ENCODE measurements at regions not wholly inside any gene's neighbourhood (a gene's known extent, or its start where the extent isn't known, plus 50 kb on each side); places are given as distances from the start of the nearest gene placed in this dataset.

DNA sequence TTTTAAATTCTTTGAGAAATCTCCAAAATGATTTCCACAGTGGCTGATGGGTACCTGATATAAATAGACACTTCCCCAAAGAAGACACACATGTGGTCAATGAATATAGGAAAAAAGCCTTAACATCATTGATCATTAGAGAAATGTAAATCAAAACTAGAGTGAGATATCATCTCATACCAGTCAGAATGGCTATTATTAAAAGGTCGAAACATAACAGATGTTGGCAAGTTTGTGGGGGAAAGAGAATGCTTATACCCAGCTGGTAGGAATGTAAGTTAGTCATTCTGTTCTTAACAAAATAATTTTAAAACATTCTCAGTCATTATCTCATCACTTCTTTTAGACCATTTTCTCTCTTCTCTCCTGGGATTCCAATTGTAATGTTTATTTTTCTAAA lies 1666.0 kb upstream of the ACO1 start:
- no peak for DNase-seq
- no peak overlapping the region for H3K27ac Mint-ChIP-seq
- H3K27me3 Mint-ChIP-seq (ENCODE audit: low read depth in 3 of 3) = peaks cover 0 to 1% (median 0%) of the 10 kb centered on the region in 3 donors
- no peak overlapping the region for H3K4me3 Mint-ChIP-seq
- peaks cover 0 to 29% (median 10%) of the 10 kb centered on the region in 6 donors for H3K9me3 Mint-ChIP-seq
- H3K36me3 Mint-ChIP-seq = no peaks in the 10 kb centered on the region
- no peaks in the 10 kb centered on the region for H3K4me1 Mint-ChIP-seq

DNA sequence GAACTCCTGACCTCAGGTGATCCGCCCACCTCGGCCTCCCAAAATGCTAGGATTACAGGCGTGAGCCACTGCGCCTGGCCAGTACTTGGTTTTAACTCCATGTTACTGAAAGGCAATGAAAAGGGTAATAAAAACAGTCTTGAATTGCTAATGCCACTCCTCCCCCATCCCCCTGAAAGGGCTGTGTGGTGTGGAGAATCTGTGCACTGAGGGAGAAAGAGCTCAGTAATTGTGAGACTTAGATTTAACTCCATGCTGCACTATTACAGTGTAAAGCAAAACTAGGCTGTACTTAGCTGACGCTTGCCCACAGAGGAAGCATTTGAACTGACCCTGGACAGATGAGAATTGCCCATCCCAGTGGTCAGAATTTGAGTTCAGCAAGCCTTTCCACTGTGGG lies 1662.4 kb upstream of the ACO1 start:
- Mint-ChIP-seq H3K4me3 (no peak overlapping the region), H3K9me3 (peaks cover 5 to 28% (median 10%) of the 10 kb centered on the region in 6 donors), H3K27me3 (ENCODE audit: low read depth in 3 of 3) (peaks cover 0 to 1% (median 0%) of the 10 kb centered on the region in 3 donors), H3K4me1 (no peaks in the 10 kb centered on the region), H3K36me3 (no peaks in the 10 kb centered on the region), H3K27ac (no peak overlapping the region)
- DNase-seq = no peak

DNA sequence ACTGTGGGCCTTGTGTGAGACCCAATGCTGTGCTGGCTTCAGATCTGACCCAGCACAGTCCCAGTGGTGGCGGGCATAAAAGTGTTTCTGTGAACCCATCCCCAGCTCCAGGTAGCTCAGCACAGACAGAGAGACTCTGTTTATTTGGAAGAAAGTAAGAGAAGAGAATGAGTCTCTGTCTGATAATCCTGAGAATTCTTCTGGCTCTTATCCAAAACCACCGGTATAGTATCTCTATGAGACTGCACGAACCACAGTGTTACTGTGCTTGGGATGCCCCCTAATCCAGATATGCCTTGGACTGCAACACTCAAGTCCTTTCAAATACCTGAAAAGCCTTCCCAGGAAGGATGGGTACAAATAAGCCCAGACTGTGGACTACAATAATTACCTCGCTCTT lies 1660.8 kb upstream of the ACO1 start:
- DNase-seq = no peak
- Mint-ChIP-seq H3K4me1 (no peaks in the 10 kb centered on the region), H3K36me3 (no peaks in the 10 kb centered on the region)

DNA sequence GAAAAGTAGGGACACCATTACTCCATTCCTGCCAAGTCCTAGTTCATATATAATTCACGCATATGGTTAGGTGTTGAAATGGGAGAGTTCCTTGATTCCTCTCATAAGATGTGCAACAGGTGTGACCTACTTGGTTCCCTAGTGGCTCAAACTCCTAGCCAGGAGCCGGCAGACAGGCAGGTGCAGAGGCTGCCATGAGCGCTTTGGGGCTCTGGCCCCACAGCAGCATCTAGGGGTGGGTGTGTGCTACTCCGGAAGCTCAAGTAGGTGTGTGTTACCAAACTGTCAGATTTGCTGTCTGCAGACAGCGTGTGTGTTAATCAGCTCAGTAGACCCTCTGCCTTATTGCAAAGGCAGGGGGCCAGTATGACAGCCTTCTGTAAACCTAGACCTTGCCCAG lies 1652.4 kb upstream of the ACO1 start:
- H3K27ac Mint-ChIP-seq = no peak overlapping the region
- H3K27me3 Mint-ChIP-seq (ENCODE audit: low read depth in 3 of 3) = no peaks in the 10 kb centered on the region
- no peak for DNase-seq
- no peak overlapping the region for H3K4me3 Mint-ChIP-seq
- no peaks in the 10 kb centered on the region for H3K4me1 Mint-ChIP-seq
- peaks cover 1 to 28% (median 9%) of the 10 kb centered on the region in 6 donors for H3K9me3 Mint-ChIP-seq
- H3K36me3 Mint-ChIP-seq = no peaks in the 10 kb centered on the region

More for the DNA sequence above, 1660.8 kb upstream of the ACO1 start:
- no peak overlapping the region for H3K27ac Mint-ChIP-seq
- H3K4me3 Mint-ChIP-seq = no peak overlapping the region
- H3K9me3 Mint-ChIP-seq = peaks cover 5 to 26% (median 9%) of the 10 kb centered on the region in 6 donors
- H3K27me3 Mint-ChIP-seq (ENCODE audit: low read depth in 3 of 3) = no peaks in the 10 kb centered on the region

DNA sequence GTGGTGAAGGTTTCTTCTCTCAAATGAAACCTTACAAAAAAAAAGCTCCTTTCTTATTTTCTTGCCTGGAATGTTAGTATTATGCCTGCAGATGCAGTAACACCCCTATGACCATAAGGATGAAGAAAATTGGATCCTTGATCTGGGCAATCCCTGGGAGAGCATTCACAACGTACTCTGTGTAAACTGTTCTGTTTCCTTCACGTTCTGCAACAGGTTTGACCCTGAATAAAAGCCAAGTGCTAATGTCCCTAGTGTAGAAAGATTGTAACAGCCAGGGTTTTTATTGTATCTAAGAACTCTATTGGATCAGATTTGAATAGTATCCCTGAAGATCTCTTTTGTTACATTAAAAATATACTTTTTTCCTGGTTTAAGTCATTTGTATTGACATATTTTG lies 1639.6 kb upstream of the ACO1 start:
- Mint-ChIP-seq H3K27ac (no peak overlapping the region), H3K4me1 (no peaks in the 10 kb centered on the region), H3K4me3 (no peak overlapping the region), H3K9me3 (peaks cover 2 to 30% (median 13%) of the 10 kb centered on the region in 6 donors), H3K27me3 (ENCODE audit: low read depth in 3 of 3) (peaks cover 0 to 2% (median 0%) of the 10 kb centered on the region in 3 donors), H3K36me3 (no peaks in the 10 kb centered on the region)
- no peak for DNase-seq

DNA sequence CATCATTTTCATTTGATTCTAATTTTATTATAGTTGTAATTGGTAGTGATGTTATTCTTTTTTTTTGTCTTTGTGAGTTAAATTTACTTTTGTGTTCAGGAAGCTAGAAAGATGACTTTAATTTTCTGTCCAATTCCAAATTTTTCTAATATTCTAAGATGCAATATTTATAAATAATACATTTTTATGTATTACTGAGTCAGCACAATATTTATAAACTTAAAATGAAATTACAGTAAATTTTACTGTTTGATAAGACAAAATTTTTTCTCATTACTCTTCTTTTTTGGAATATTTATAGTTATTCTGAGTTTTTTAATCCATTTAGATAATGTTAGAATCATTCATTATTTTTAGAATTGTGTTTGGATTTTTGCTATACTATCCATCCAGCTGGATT lies 1637.9 kb upstream of the ACO1 start:
- peaks cover 0 to 30% (median 10%) of the 10 kb centered on the region in 6 donors for H3K9me3 Mint-ChIP-seq
- H3K4me1 Mint-ChIP-seq = no peaks in the 10 kb centered on the region
- peaks cover 0 to 2% (median 0%) of the 10 kb centered on the region in 3 donors for H3K27me3 Mint-ChIP-seq (ENCODE audit: low read depth in 3 of 3)
- no peak overlapping the region for H3K27ac Mint-ChIP-seq
- no peak overlapping the region for H3K4me3 Mint-ChIP-seq
- H3K36me3 Mint-ChIP-seq = no peaks in the 10 kb centered on the region
- DNase-seq = no peak

DNA sequence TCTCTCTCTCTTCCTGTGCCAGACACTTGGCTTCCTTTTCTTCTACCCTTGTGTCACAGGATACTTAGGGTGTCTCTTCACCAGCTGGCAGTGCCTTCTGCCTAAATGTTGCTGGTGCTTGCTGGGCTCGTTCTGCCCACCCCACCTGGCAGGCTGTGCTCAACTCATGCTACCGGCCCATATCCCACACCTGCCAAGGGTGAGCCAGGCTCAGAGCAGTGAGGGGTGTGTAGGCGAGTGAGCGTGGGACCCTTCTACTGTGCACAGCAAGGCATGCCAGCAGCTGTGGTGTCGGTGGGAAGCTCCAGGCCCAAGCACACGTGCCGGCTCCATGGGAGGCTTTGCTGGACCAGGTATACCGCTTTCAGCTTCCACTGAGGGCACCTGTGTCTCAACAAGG lies 1626.7 kb upstream of the ACO1 start:
- H3K4me1 Mint-ChIP-seq = no peaks in the 10 kb centered on the region
- no peak for DNase-seq
- H3K27ac Mint-ChIP-seq = no peak overlapping the region

DNA sequence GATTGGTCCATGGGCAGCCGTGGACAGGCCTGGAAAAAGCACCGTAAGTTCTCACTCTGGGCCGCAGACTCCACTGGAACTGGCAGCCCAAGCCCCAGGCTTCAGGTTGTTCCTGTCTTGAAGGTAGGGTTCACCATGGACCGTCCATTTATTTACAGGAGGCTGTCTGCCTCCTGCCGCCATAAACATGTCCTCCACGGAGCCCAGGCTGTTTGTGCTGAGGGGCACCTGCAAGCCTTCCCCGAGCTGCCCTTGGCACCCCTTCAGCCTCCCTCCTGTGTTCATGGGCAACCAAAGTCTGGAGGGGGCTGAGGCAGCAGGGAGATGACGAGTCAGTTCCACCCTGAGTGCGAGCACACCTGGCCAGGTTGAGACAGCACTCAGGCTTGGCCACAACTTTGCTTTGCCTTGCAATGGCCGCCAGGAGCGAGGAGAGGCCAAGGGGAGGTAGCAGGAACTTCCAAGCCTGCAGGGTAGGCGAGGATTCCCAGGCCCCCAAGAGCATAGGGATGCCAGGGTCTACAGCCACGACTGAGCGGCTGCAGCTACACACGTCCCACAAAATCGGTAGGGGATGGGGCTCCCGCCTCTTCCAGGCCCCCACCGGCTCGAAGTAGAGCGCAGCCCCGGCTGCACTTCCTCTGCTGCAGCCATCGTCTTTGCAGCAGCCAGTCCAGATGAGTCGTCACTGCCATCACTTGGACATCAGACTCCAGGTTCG lies 1625.6 kb upstream of the ACO1 start:
- no peak for DNase-seq
- Mint-ChIP-seq H3K36me3 (no peaks in the 10 kb centered on the region), H3K4me1 (no peaks in the 10 kb centered on the region), H3K27ac (no peak overlapping the region), H3K27me3 (ENCODE audit: low read depth in 3 of 3) (no peaks in the 10 kb centered on the region), H3K9me3 (peaks cover 0 to 17% (median 8%) of the 10 kb centered on the region in 6 donors), H3K4me3 (no peak overlapping the region)

More for the DNA sequence above, 1626.7 kb upstream of the ACO1 start:
- no peaks in the 10 kb centered on the region for H3K36me3 Mint-ChIP-seq
- peaks cover 0 to 14% (median 8%) of the 10 kb centered on the region in 6 donors for H3K9me3 Mint-ChIP-seq
- H3K27me3 Mint-ChIP-seq (ENCODE audit: low read depth in 3 of 3) = no peaks in the 10 kb centered on the region
- H3K4me3 Mint-ChIP-seq = no peak overlapping the region

DNA sequence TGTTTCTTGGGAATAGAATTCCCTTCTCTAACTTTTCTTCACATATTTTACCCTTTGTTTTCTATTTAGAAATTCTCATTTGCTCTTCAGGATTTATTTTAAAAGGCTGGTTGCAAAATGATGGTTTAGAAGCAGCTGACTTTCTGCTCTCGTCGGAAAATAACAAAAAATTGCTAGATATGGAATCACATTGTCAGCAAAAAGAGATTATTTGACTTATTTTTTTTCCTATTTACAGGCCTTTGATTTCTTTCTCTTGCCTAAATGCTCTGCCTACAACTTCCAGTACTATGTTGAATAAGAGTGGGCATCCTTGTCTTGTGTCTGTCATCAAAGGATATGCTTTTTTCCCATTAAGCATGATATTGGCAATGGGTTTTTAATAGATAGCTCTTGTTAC lies 1619.1 kb upstream of the ACO1 start:
- Mint-ChIP-seq H3K4me1 (no peaks in the 10 kb centered on the region), H3K4me3 (no peak overlapping the region), H3K9me3 (peaks cover 0 to 30% (median 4%) of the 10 kb centered on the region in 6 donors), H3K36me3 (peaks cover 0 to 3% (median 0%) of the 10 kb centered on the region in 3 donors), H3K27me3 (ENCODE audit: low read depth in 3 of 3) (peaks cover 0 to 2% (median 0%) of the 10 kb centered on the region in 3 donors), H3K27ac (no peak overlapping the region)
- DNase-seq = no peak

DNA sequence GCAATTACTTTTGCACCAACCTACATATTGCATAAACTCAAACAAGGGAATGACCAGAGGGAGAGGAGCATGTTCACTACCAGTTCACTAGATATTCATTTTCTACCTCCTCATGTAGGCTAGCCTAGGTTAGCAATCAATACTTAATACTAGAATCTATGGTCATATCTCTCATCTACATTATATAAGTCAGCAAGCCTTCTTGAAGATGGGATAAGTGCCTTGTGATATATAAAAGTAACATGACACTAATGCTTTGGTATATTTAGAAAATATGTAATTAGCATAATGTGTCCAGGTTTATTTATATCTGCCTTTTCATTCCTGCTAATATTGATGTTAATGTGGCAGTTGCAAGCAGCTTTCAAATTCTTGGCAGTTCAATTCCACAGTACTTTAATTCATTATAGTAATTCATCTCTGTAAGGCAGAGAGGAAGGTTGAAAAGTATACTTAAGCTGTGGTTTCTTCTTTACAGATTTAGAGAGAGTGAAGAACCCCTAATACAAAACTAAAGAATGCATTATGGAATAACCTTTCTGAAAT lies 1613.2 kb upstream of the ACO1 start:
- no peak overlapping the region for H3K27ac Mint-ChIP-seq
- peaks cover 2 to 29% (median 12%) of the 10 kb centered on the region in 6 donors for H3K9me3 Mint-ChIP-seq
- H3K27me3 Mint-ChIP-seq (ENCODE audit: low read depth in 3 of 3) = peaks cover 0 to 2% (median 0%) of the 10 kb centered on the region in 3 donors
- no peaks in the 10 kb centered on the region for H3K4me1 Mint-ChIP-seq
- no peak overlapping the region for H3K4me3 Mint-ChIP-seq
- DNase-seq = no peak
- peaks cover 0 to 3% (median 0%) of the 10 kb centered on the region in 3 donors for H3K36me3 Mint-ChIP-seq

DNA sequence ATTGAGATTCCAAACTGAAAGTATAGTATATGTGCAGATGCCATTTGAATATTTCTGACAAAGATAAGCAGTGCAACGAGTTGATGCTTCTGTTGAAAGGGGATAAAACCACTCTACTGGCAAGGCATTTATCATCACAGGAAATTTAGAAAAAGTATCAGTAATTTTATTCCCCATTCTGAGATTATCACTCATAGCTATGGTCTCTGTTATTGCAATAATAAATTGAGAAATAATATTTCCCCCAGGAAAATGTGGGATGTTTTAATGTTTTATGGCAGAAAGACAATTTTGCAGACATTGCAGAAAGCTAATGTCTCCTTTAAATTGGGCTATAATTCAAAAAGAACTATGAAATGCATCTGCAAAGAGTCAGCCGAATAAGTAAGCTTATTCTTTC lies 1612.7 kb upstream of the ACO1 start:
- Mint-ChIP-seq H3K36me3 (peaks cover 0 to 3% (median 0%) of the 10 kb centered on the region in 3 donors), H3K9me3 (peaks cover 2 to 30% (median 11%) of the 10 kb centered on the region in 6 donors), H3K4me1 (no peaks in the 10 kb centered on the region), H3K4me3 (no peak overlapping the region), H3K27ac (no peak overlapping the region), H3K27me3 (ENCODE audit: low read depth in 3 of 3) (peaks cover 0 to 2% (median 0%) of the 10 kb centered on the region in 3 donors)
- no peak for DNase-seq

DNA sequence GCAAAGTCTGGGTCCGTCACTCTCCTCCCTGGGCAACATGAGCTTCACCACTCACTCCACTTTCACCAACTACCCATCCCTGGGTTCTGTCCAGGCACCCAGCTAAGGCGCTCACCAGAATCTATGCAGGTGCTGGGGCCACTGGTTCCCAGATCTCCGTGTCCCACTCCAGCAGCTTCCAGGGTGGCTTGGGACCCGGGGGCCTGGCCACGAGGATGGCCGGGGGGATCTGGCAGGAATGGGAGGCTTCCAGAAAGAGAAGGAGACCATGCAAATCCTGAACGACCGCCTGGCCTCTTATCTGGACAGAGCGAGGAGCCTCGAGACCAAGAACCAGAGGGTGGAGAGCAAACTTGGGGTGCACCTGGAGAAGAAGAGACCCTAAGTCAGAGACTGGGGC lies 1611.0 kb upstream of the ACO1 start:
- Mint-ChIP-seq H3K27ac (no peak overlapping the region), H3K4me3 (no peak overlapping the region), H3K27me3 (ENCODE audit: low read depth in 3 of 3) (peaks cover 0 to 2% (median 0%) of the 10 kb centered on the region in 3 donors), H3K9me3 (peaks cover 2 to 35% (median 11%) of the 10 kb centered on the region in 6 donors), H3K4me1 (no peaks in the 10 kb centered on the region), H3K36me3 (peaks cover 0 to 3% (median 0%) of the 10 kb centered on the region in 3 donors)
- no peak for DNase-seq

DNA sequence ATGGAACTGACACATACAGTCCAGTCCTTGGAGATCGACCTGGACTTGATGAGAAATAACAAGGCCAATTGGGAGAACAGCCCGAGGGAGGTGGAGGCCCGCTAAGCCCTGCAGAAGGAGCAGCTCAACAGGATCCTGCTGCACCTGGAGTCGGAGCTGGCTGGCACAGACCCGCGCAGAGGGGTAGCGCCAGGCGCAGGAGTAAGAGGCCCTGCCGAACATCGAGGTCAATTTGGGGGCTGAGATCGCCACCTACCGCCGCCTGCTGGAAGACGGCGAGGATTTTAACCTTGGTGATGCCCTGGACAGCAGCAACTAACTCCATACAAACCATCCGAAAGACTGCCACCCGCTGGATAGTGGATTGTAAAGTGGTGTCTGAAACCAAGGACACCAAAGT lies 1610.1 kb upstream of the ACO1 start:
- Mint-ChIP-seq H3K4me3 (no peak overlapping the region), H3K4me1 (no peaks in the 10 kb centered on the region), H3K27me3 (ENCODE audit: low read depth in 3 of 3) (no peaks in the 10 kb centered on the region), H3K9me3 (peaks cover 2 to 33% (median 9%) of the 10 kb centered on the region in 6 donors), H3K27ac (no peak overlapping the region), H3K36me3 (no peaks in the 10 kb centered on the region)
- no peak for DNase-seq

DNA sequence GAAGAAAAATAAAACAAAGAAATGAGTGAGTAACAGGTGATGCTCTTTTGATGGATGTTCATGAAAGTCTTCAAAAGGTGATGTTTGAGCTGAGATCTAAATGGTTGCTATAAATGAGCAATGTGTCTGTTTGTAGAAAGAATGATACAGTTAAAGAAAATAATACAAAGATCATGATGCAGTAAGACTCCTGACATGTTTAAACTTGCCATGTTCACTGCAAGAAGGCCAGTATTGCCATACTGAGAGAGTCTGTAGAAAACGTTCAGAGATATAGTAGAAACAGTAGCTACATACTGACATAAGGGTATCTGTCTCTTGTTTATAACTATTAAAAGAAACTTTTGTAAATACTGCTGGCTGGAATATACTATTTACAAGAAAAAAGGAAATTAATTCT lies 1609.2 kb upstream of the ACO1 start:
- H3K4me3 Mint-ChIP-seq = no peak overlapping the region
- H3K9me3 Mint-ChIP-seq = peaks cover 2 to 27% (median 10%) of the 10 kb centered on the region in 6 donors
- DNase-seq = no peak
- H3K27me3 Mint-ChIP-seq (ENCODE audit: low read depth in 3 of 3) = no peaks in the 10 kb centered on the region
- H3K27ac Mint-ChIP-seq = no peak overlapping the region
- no peaks in the 10 kb centered on the region for H3K36me3 Mint-ChIP-seq
- no peaks in the 10 kb centered on the region for H3K4me1 Mint-ChIP-seq
